Retinal pigment epithelial cell (primary cell): ENCODE measurements at regions not wholly inside any gene's neighbourhood (a gene's known extent, or its start where the extent isn't known, plus 50 kb on each side); places are given as distances from the start of the nearest gene placed in this dataset.

Experiments
- DNase-seq: peaks from one replicate; pipeline ENCODE4 v3.0.0-alpha.2; 2010; ENCODE audit warnings: low read depth
- H3K4me3 ChIP-seq: 2 replicates; pipeline ENCODE4 v1.5.1; 2011; ENCODE audit warnings: mild to moderate bottlenecking, low read length, control low read depth, moderate library complexity
- TF ChIP-seq, protein P1 (sequence below): conservative IDR thresholded peaks from 2 replicates; pipeline ENCODE4 v1.5.1; 2011; ENCODE audit warnings: low read depth, low read length, control low read depth, inconsistent platforms

DNA sequence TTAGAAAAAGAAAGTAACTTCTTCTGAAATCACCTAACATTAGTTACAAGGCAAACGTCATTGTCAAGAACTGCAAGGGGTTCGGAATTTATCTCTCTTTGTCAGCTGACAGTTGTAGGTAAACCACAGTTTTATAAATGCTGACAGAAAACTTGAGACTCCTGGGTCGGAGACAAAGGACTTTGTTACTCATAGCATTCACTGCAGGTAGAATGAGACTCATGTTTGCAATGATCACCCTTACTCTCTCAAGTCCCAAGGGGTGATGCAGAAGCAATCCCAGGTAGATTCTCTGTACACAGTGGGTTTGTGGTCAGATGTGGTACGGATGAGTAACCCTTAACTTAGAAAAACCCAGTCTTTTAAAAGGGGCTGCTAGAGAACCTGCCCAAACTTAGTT is 757.8 kb downstream of the TRIB2 start:
- TF ChIP-seq, protein P1, sequence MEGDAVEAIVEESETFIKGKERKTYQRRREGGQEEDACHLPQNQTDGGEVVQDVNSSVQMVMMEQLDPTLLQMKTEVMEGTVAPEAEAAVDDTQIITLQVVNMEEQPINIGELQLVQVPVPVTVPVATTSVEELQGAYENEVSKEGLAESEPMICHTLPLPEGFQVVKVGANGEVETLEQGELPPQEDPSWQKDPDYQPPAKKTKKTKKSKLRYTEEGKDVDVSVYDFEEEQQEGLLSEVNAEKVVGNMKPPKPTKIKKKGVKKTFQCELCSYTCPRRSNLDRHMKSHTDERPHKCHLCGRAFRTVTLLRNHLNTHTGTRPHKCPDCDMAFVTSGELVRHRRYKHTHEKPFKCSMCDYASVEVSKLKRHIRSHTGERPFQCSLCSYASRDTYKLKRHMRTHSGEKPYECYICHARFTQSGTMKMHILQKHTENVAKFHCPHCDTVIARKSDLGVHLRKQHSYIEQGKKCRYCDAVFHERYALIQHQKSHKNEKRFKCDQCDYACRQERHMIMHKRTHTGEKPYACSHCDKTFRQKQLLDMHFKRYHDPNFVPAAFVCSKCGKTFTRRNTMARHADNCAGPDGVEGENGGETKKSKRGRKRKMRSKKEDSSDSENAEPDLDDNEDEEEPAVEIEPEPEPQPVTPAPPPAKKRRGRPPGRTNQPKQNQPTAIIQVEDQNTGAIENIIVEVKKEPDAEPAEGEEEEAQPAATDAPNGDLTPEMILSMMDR: no peak
- DNase-seq: no peak

DNA sequence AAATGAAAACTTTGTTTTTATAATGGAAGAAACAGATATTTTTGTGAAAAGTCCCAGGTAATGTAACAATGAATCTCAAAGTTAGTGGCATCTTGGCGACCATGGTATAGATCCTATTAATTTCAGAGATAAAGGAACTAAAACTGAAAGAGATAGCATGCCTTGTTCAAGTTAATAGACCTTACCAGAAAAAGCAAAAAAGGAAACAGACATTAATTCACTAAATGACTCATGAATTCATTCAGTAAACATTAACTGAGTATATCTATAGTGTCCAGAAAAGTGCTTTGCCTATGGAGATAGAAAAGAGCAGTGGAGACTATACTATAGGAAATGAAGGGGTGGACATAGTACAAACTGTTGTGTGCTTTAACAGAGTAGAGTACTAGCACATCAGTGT is 763.3 kb downstream of the TRIB2 start:
- H3K4me3 ChIP-seq: no peak overlapping the region
- TF ChIP-seq, protein P1: no peak
- DNase-seq: no peak

More for the DNA sequence above, 757.8 kb downstream of the TRIB2 start:
- no peak overlapping the region for H3K4me3 ChIP-seq

DNA sequence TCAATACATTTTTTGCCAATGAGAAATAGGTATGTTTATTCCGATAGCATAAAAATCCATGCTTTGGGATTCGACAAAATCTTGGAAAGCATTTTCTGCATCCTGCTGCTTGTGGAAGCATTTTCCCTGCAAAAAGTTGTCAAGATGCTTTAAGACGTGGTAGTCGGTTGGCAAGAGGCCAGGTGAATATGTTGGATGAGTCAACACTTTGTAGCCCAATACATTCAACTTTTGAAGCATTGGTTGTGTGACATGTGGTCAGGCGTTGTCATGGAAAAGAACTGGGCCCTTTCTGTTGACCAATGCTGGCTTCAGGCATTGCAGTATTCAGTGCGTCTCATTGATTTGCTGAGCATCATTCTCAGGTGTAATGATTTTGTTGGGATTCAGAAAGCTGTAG is 764.5 kb downstream of the TRIB2 start:
- TF ChIP-seq, protein P1: no peak
- DNase-seq: peak; percentile 39
- no peak overlapping the region for H3K4me3 ChIP-seq

DNA sequence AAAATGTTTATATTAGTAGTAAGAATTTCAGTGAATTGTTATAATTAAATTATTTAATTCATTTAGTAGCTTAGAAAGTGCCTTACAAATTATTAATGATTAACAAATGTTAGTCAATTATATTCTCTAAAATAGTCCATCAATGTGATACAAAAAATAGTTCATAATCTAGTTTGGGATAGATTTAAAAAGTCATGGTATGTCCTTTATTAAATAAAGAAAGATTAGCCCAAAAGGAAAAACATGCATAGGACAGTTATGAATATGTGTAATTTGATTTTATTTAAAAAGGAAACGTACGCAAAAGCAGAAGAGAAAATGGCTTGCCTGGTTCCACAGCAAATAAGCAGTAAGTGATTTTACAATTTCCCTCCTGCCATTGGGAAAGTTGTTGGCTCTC is 768.5 kb downstream of the TRIB2 start:
- no peak overlapping the region for H3K4me3 ChIP-seq
- DNase-seq: no peak
- TF ChIP-seq, protein P1: no peak

DNA sequence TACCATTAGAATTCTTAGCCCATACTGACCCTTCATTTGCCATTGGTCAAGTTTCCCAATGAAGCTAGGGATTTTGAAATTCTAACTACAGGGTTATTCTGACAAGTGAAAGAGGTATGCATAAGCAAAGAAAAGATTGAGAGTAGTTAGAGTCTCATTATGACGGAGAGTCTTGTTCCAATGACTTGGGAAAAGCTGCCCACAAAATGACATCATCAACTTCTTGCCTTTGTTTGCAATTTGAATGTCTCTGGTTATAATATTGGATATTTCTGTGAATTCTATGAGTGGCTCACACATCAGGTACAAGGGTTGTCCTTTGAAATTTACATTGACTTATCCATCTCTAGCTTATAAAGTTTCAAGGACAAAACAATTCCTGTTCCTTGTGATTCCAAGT is 772.2 kb downstream of the TRIB2 start:
- no peak for DNase-seq
- H3K4me3 ChIP-seq: no peak overlapping the region
- TF ChIP-seq, protein P1: no peak

DNA sequence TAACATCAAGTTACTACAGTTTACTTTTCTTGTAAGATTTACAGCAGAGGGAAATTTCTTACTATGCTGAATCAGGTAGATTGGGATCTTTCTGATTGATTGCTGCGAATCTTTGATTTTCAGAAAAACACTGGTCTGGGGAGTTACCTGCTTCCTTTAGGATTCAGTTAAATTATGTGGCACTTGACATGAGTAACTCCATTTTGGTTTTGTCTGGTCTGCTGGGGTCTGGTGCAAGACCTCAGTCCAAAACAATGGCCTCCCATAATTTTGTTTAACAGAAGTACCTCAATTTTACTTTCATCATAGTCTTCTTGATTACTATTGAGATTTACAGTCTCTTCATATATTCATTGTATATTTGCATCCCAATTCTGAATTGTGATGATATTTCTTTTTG is 775.5 kb downstream of the TRIB2 start:
- no peak for DNase-seq
- no peak overlapping the region for H3K4me3 ChIP-seq
- TF ChIP-seq, protein P1: no peak

DNA sequence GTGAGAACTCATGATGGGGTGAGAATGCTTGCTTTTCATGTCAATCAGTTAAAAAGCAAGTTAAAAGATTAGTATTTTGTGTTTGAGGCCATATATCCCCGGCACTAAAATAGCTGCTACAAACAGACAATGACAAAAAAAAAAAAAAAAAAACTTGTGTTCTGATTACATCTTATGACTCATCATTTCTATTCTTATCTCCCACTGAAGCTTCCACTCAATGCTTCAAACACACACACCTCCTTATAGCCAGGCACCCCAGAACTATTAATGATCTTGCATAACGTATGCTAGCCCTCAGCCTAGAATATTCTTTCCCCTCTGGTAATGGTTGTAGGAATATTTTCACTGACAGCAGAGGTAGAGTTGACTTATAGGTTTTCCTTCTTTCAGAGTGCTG is 778.3 kb downstream of the TRIB2 start:
- no peak for DNase-seq
- TF ChIP-seq, protein P1: no peak
- H3K4me3 ChIP-seq: no peak overlapping the region
